Fibroblast of lung (primary cell): ENCODE measurements at regions not wholly inside any gene's neighbourhood (a gene's known extent, or its start where the extent isn't known, plus 50 kb on each side); places are given as distances from the start of the nearest gene placed in this dataset.

Source experiments
- CTCF ChIP-seq, 2 donors: IDR thresholded peaks in 1 of 2; conservative IDR thresholded peaks in 1 of 2; 1 replicate in 1 of 2; 2 replicates in 1 of 2; pipeline ENCODE4 v1.5.1; 2011 to 2012; ENCODE audit warnings: low read length in 2 of 2, control low read depth in 1 of 2, inconsistent platforms in 1 of 2, low read depth in 1 of 2, mild to moderate bottlenecking in 1 of 2
- EZH2 ChIP-seq: IDR thresholded peaks from 2 replicates; pipeline ENCODE4 v1.5.1; 2012; ENCODE audit warnings: low read length, control low read depth, mild to moderate bottlenecking; ENCODE audit errors: missing control alignments

DNA sequence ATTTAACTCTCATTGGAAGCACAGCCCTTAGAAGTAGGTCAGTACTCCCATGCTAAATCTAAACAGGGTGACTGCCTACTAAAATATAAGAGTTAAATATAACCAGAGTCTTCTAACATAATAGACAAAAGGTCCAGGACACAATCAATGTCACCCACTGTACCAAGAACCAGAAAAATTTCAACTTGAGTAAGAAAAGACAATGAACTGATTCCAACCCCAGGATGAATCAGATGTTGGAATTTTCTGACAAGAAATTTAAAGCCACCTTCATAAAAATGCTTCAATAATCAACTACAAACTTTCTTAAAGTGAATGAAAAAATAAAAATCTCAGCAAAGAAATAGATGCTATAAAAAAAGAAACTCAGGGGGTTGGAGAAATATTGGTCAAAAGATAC, 71.3 kb upstream of the NPAS2 start:
- TF ChIP-seq CTCF (conservative IDR thresholded peaks at IDR 0.05 in 1 of 2, IDR thresholded peaks at IDR 0.05 in 1 of 2; ENCODE audit: low read depth in 1 of 2, low read length in 2 of 2): no peak
- TF ChIP-seq EZH2: no peak
